ENCODE measurements at regions not wholly inside any gene's neighbourhood (a gene's known extent, or its start where the extent isn't known, plus 50 kb on each side); places are given as distances from the start of the nearest gene placed in this dataset.

DNA sequence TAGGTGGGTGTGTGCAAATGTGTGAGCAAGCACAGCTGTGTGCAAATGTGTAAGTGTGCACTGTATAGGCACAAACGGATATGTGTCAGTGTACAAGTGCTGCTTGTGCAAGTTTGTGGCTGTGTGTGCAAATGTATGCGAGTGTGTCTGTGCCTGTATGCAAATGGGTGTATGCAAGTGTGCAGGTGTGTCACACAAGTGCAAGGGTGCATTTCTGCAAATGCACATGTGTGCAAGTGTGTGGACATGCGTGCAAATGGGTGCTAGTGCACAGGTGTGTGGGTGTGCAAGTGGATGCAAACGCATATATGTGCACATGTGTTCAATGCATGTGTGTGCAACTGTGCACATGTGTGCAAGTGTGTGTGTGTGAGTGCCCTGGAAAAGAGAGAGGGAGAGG lies 76.5 kb upstream of the TNRC6C start:
- Histone ChIP-seq H3K18ac (ENCODE audit: low read length) (peak overlapping the region; percentile 81), H2AK5ac (ENCODE audit: low read depth, low read length) (peak overlapping the region; percentile 48), H3K36me3 (replicated peaks in 1 of 2; ENCODE audit: control insufficient read depth in 2 of 2, insufficient read depth in 2 of 2, low read length in 2 of 2) (no peaks in the 10 kb centered on the region), H3K4ac (ENCODE audit: low read length) (no peak overlapping the region), H3K14ac (ENCODE audit: low read length) (peak overlapping the region; percentile 56), H4K91ac (ENCODE audit: low read depth, low read length, poor library complexity) (no peak overlapping the region), H3K4me1 (ENCODE audit: control insufficient read depth in 2 of 2, insufficient read depth in 1 of 2, low read depth in 1 of 2, low read length in 2 of 2) (peaks cover 22% of the 10 kb centered on the region in 2 donors), H2BK12ac (ENCODE audit: low read length) (no peak overlapping the region), H2AFZ (ENCODE audit: low read length) (no peak overlapping the region), H3K4me2 (ENCODE audit: insufficient read depth, low read length, poor library complexity, severe bottlenecking) (no peak overlapping the region), H3K9ac (ENCODE audit: low read depth, low read length, poor library complexity) (peak overlapping the region; percentile 27), H3K4me3 (ENCODE audit: low read length in 2 of 2) (peak overlapping the region in 1 of 2 donors; percentile 13), H3K27me3 (ENCODE audit: control insufficient read depth in 3 of 3, insufficient read depth in 3 of 3, low read depth in 1 of 3, low read length in 3 of 3) (peaks cover 0 to 24% (median 4%) of the 10 kb centered on the region in 3 experiments), H3K9me3 (replicated peaks in 1 of 2; ENCODE audit: control insufficient read depth in 2 of 2, insufficient read depth in 1 of 2, low read depth in 1 of 2, low read length in 2 of 2) (no peaks in the 10 kb centered on the region), H3K23ac (ENCODE audit: low read depth, low read length, poor library complexity) (peak overlapping the region; percentile 3), H3K27ac (replicated peaks; ENCODE audit: low read length) (no peak overlapping the region), H3K79me1 (ENCODE audit: low read depth, low read length) (no peaks in the 10 kb centered on the region), H2BK5ac (ENCODE audit: low read length) (no peak overlapping the region), H4K8ac (ENCODE audit: low read depth, low read length) (peak overlapping the region; percentile 87), H2BK15ac (ENCODE audit: low read length) (peak overlapping the region; percentile 75), H2BK120ac (ENCODE audit: low read depth, low read length) (no peak overlapping the region)
- no peak for DNase-seq (ENCODE audit: low spot score)
- WGBS, 2 donors (ENCODE audit: extremely low coverage in 2 of 2, insufficient read length in 2 of 2, insufficient replicate concordance in 1 of 2): no CpG with 5 or more reads among the region's 4 CpGs

DNA sequence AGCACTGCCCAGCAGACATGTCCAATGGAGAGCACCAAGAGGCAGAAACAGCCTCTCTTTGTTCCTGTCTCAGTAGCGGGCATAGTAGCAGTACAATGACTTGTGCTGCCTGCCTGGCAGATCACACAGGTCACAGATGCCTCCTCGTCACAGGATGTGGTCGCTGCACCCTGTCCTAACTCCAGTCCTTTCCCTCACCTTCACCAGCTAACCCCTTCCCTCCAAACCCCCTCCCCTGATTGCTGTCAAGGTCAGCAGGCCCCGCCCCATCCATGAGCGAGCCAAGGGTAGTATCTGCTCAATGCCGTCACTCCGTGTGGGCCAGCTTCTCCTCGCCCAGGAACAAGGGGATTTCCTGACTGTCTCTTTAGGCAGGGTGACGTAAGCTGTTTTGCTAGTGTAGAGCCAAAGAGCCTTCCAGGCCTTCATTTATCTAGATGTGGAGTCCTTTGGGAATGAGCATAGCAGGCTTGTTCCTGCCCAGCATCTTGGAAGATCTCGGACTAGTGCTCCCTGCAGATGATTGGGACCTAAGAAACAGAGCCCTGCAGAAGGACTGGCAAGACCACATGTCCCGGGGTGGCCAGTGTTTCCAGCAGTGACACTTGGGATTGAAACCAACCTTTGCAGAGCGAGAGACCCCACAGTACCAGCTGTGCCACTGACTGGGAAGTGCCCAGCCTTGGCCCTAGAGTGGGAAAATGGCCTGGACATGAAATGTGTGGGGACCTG lies 75.9 kb upstream of the TNRC6C start:
- no peak overlapping the region for H2AFZ ChIP-seq (ENCODE audit: low read length)
- H3K14ac ChIP-seq (ENCODE audit: low read length): peak overlapping the region; percentile 56
- peak overlapping the region; percentile 38 for H3K18ac ChIP-seq (ENCODE audit: low read length)
- no peak overlapping the region for H3K4me3 ChIP-seq (ENCODE audit: low read length in 2 of 2)
- no peak overlapping the region for H4K91ac ChIP-seq (ENCODE audit: low read depth, low read length, poor library complexity)
- H3K9ac ChIP-seq (ENCODE audit: low read depth, low read length, poor library complexity): no peak overlapping the region
- peak overlapping the region; percentile 36 for H2BK120ac ChIP-seq (ENCODE audit: low read depth, low read length)
- no peak overlapping the region for H2BK5ac ChIP-seq (ENCODE audit: low read length)
- H4K8ac ChIP-seq (ENCODE audit: low read depth, low read length): peak overlapping the region; percentile 87
- WGBS, 2 donors (ENCODE audit: extremely low coverage in 2 of 2, insufficient read length in 2 of 2, insufficient replicate concordance in 1 of 2): no CpG with 5 or more reads among the region's 12 CpGs
- no peak overlapping the region for H3K27ac ChIP-seq (replicated peaks; ENCODE audit: low read length)
- no peaks in the 10 kb centered on the region for H3K9me3 ChIP-seq (replicated peaks in 1 of 2; ENCODE audit: control insufficient read depth in 2 of 2, insufficient read depth in 1 of 2, low read depth in 1 of 2, low read length in 2 of 2)
- no peaks in the 10 kb centered on the region for H3K36me3 ChIP-seq (replicated peaks in 1 of 2; ENCODE audit: control insufficient read depth in 2 of 2, insufficient read depth in 2 of 2, low read length in 2 of 2)
- H3K23ac ChIP-seq (ENCODE audit: low read depth, low read length, poor library complexity): peak overlapping the region; percentile 30
- peak overlapping the region; percentile 85 for H2BK12ac ChIP-seq (ENCODE audit: low read length)
- no peak for DNase-seq (ENCODE audit: low spot score)
- H2AK5ac ChIP-seq (ENCODE audit: low read depth, low read length): peak overlapping the region; percentile 48
- H3K27me3 ChIP-seq (ENCODE audit: control insufficient read depth in 3 of 3, insufficient read depth in 3 of 3, low read depth in 1 of 3, low read length in 3 of 3): peaks cover 0 to 22% (median 4%) of the 10 kb centered on the region in 3 experiments
- H3K4ac ChIP-seq (ENCODE audit: low read length): no peak overlapping the region
- H2BK15ac ChIP-seq (ENCODE audit: low read length): peak overlapping the region; percentile 75
- peaks cover 22 to 24% of the 10 kb centered on the region in 2 donors for H3K4me1 ChIP-seq (ENCODE audit: control insufficient read depth in 2 of 2, insufficient read depth in 1 of 2, low read depth in 1 of 2, low read length in 2 of 2)
- no peak overlapping the region for H3K4me2 ChIP-seq (ENCODE audit: insufficient read depth, low read length, poor library complexity, severe bottlenecking)
- H3K79me1 ChIP-seq (ENCODE audit: low read depth, low read length): no peaks in the 10 kb centered on the region

DNA sequence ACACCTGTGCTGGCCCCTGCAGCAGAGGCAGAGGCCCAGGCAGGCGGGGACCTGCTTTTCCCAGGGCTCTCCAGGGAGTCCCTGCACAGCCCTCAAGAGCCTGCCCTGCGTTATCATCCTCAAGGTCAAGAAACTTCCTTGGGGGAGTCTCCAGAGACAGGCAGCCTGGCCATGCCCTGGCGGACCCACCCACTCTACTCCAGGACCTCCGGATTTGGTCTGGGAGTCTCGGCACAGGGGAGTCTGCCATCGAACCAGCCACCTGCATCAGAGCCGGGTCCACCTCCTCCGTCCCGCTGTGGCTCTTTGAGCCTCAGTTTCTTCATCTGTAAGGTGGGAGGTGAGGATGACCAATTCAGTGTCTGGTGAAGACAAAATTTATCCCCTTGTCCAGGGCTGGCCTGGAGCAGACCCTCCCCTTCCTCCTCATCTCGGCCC lies 75.3 kb upstream of the TNRC6C start:
- H2BK15ac ChIP-seq (ENCODE audit: low read length): peak overlapping the region; percentile 75
- no peak overlapping the region for H2AFZ ChIP-seq (ENCODE audit: low read length)
- H3K79me1 ChIP-seq (ENCODE audit: low read depth, low read length): no peaks in the 10 kb centered on the region
- H3K14ac ChIP-seq (ENCODE audit: low read length): no peak overlapping the region
- H3K23ac ChIP-seq (ENCODE audit: low read depth, low read length, poor library complexity): no peak overlapping the region
- no peak overlapping the region for H3K4me3 ChIP-seq (ENCODE audit: low read length in 2 of 2)
- peaks cover 0 to 16% (median 4%) of the 10 kb centered on the region in 3 experiments for H3K27me3 ChIP-seq (ENCODE audit: control insufficient read depth in 3 of 3, insufficient read depth in 3 of 3, low read depth in 1 of 3, low read length in 3 of 3)
- H2BK5ac ChIP-seq (ENCODE audit: low read length): no peak overlapping the region
- no peak overlapping the region for H3K27ac ChIP-seq (replicated peaks; ENCODE audit: low read length)
- no peak overlapping the region for H3K4me2 ChIP-seq (ENCODE audit: insufficient read depth, low read length, poor library complexity, severe bottlenecking)
- peak overlapping the region; percentile 85 for H2BK12ac ChIP-seq (ENCODE audit: low read length)
- H3K36me3 ChIP-seq (replicated peaks in 1 of 2; ENCODE audit: control insufficient read depth in 2 of 2, insufficient read depth in 2 of 2, low read length in 2 of 2): no peaks in the 10 kb centered on the region
- no CpG with 5 or more reads among the region's 10 CpGs for WGBS, 2 donors (ENCODE audit: extremely low coverage in 2 of 2, insufficient read length in 2 of 2, insufficient replicate concordance in 1 of 2)
- no peak overlapping the region for H3K9ac ChIP-seq (ENCODE audit: low read depth, low read length, poor library complexity)
- H3K4me1 ChIP-seq (ENCODE audit: control insufficient read depth in 2 of 2, insufficient read depth in 1 of 2, low read depth in 1 of 2, low read length in 2 of 2): peaks cover 22 to 24% of the 10 kb centered on the region in 2 donors
- H4K91ac ChIP-seq (ENCODE audit: low read depth, low read length, poor library complexity): no peak overlapping the region
- H4K8ac ChIP-seq (ENCODE audit: low read depth, low read length): no peak overlapping the region
- no peak for DNase-seq (ENCODE audit: low spot score)
- H3K4ac ChIP-seq (ENCODE audit: low read length): no peak overlapping the region
- H2AK5ac ChIP-seq (ENCODE audit: low read depth, low read length): peak overlapping the region; percentile 23
- H3K9me3 ChIP-seq (replicated peaks in 1 of 2; ENCODE audit: control insufficient read depth in 2 of 2, insufficient read depth in 1 of 2, low read depth in 1 of 2, low read length in 2 of 2): no peaks in the 10 kb centered on the region
- H2BK120ac ChIP-seq (ENCODE audit: low read depth, low read length): no peak overlapping the region
- H3K18ac ChIP-seq (ENCODE audit: low read length): peak overlapping the region; percentile 78

DNA sequence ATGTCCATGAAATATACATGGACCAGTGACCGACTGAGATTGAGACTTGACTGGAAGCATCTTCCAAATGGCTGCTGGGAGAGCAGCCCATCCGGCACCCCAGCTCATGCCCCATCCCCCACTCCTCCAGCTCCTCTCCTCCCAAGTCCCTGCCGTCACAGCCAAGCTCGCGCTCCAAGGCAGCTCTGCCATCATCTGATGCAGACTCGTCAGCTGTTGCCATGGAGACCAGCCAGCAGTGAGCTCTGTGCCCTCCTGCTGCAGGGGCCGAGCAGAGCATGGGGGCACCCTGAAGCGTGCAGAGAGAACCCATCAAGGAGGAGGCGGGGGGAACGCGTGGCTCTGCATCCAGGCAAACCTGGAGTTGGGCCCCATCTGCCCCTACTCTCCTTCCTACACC lies 74.5 kb upstream of the TNRC6C start:
- H3K14ac ChIP-seq (ENCODE audit: low read length): no peak overlapping the region
- peak overlapping the region; percentile 6 for H2AFZ ChIP-seq (ENCODE audit: low read length)
- no peak overlapping the region for H2BK120ac ChIP-seq (ENCODE audit: low read depth, low read length)
- H3K79me1 ChIP-seq (ENCODE audit: low read depth, low read length): no peaks in the 10 kb centered on the region
- DNase-seq (ENCODE audit: low spot score): peak; percentile 61
- peak overlapping the region; percentile 51 for H3K9ac ChIP-seq (ENCODE audit: low read depth, low read length, poor library complexity)
- H3K9me3 ChIP-seq (replicated peaks in 1 of 2; ENCODE audit: control insufficient read depth in 2 of 2, insufficient read depth in 1 of 2, low read depth in 1 of 2, low read length in 2 of 2): no peaks in the 10 kb centered on the region
- H2AK5ac ChIP-seq (ENCODE audit: low read depth, low read length): peak overlapping the region; percentile 23
- H3K18ac ChIP-seq (ENCODE audit: low read length): peak overlapping the region; percentile 77
- peaks cover 0 to 18% (median 4%) of the 10 kb centered on the region in 3 experiments for H3K27me3 ChIP-seq (ENCODE audit: control insufficient read depth in 3 of 3, insufficient read depth in 3 of 3, low read depth in 1 of 3, low read length in 3 of 3)
- H4K8ac ChIP-seq (ENCODE audit: low read depth, low read length): no peak overlapping the region
- no peak overlapping the region for H3K27ac ChIP-seq (replicated peaks; ENCODE audit: low read length)
- no peaks in the 10 kb centered on the region for H3K36me3 ChIP-seq (replicated peaks in 1 of 2; ENCODE audit: control insufficient read depth in 2 of 2, insufficient read depth in 2 of 2, low read length in 2 of 2)
- no peak overlapping the region for H4K91ac ChIP-seq (ENCODE audit: low read depth, low read length, poor library complexity)
- no peak overlapping the region for H3K4me3 ChIP-seq (ENCODE audit: low read length in 2 of 2)
- H2BK15ac ChIP-seq (ENCODE audit: low read length): peak overlapping the region; percentile 81
- H3K4me2 ChIP-seq (ENCODE audit: insufficient read depth, low read length, poor library complexity, severe bottlenecking): no peak overlapping the region
- H3K4ac ChIP-seq (ENCODE audit: low read length): no peak overlapping the region
- peak overlapping the region; percentile 61 for H3K23ac ChIP-seq (ENCODE audit: low read depth, low read length, poor library complexity)
- H2BK5ac ChIP-seq (ENCODE audit: low read length): no peak overlapping the region
- peak overlapping the region; percentile 63 for H2BK12ac ChIP-seq (ENCODE audit: low read length)
- H3K4me1 ChIP-seq (ENCODE audit: control insufficient read depth in 2 of 2, insufficient read depth in 1 of 2, low read depth in 1 of 2, low read length in 2 of 2): peaks cover 22 to 24% of the 10 kb centered on the region in 2 donors
- WGBS, 2 donors (ENCODE audit: extremely low coverage in 2 of 2, insufficient read length in 2 of 2, insufficient replicate concordance in 1 of 2): no CpG with 5 or more reads among the region's 11 CpGs
